GM12874 (cell line): ENCODE measurements at regions not wholly inside any gene's neighbourhood (a gene's known extent, or its start where the extent isn't known, plus 50 kb on each side); places are given as distances from the start of the nearest gene placed in this dataset.

Experiments
- CTCF ChIP-seq: IDR thresholded peaks from 2 replicates; pipeline ENCODE4 v1.5.1; 2011; ENCODE audit warnings: low read depth, mild to moderate bottlenecking, control low read depth, low read length, moderate library complexity; ENCODE audit not compliant: insufficient read depth

GRCh38 chr1:30315185-30315960 lies 408.0 kb downstream of the MATN1 start:
- TF ChIP-seq CTCF = no peak

- TF ChIP-seq CTCF = no peak
These were observed 408.8 kb downstream of the MATN1 start for GRCh38 chr1:30314591-30314990.

- no peak for TF ChIP-seq CTCF
These were observed 409.8 kb downstream of the MATN1 start for GRCh38 chr1:30313584-30313983.

GRCh38 chr1:30313176-30313575 lies 410.2 kb downstream of the MATN1 start:
- no peak for TF ChIP-seq CTCF

GRCh38 chr1:30312226-30312625 lies 411.2 kb downstream of the MATN1 start:
- no peak for TF ChIP-seq CTCF

DNA sequence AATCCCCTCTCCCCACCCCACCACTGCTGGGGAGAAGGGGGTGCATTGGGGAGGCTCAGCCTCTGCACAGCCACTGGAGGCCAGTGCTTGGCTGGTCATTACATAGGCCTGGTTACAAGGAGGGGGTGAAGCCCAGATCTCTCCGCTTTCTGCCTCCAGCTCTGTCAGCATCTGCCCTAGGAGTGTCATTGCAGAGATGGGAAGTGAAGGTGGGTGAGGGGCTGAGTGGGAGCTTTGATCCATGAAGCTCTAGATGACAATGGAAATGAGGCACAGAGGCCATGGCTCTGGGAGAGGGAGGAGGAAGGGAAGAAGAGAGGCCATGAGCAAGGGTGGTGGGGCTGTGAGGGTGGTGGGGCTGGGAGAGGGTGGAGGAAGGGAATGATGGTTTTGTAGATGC lies 411.6 kb downstream of the MATN1 start:
- TF ChIP-seq CTCF = no peak

- TF ChIP-seq CTCF = no peak
These were observed 412.2 kb downstream of the MATN1 start for GRCh38 chr1:30310966-30311742.
